H9 (cell line): ENCODE measurements at regions not wholly inside any gene's neighbourhood (a gene's known extent, or its start where the extent isn't known, plus 50 kb on each side); places are given as distances from the start of the nearest gene placed in this dataset.

Experiments used
- DNase-seq: peaks from one replicate; pipeline ENCODE4 v3.0.0-alpha.2; 2017
- H2AFZ ChIP-seq: one replicate; pipeline ENCODE4 v1.6.1; 2013; ENCODE audit warnings: mild to moderate bottlenecking, low read length, control low read depth, moderate library complexity
- H2AK5ac ChIP-seq: 2 replicates; pipeline ENCODE4 v1.6.1; 2013; ENCODE audit warnings: low read length, control low read depth, mixed read lengths; ENCODE audit not compliant: insufficient read length
- H2BK120ac ChIP-seq: one replicate; pipeline ENCODE4 v1.6.1; 2013; ENCODE audit warnings: low read depth, mild to moderate bottlenecking, low read length, control low read depth, inconsistent platforms; ENCODE audit not compliant: poor library complexity, severe bottlenecking
- H2BK12ac ChIP-seq: 2 replicates; pipeline ENCODE4 v1.6.1; 2013; ENCODE audit warnings: low read length, control low read depth, mixed read lengths, low read depth; ENCODE audit not compliant: insufficient read length
- H2BK15ac ChIP-seq: 2 replicates; pipeline ENCODE4 v1.6.1; 2013; ENCODE audit warnings: low read depth, low read length, control low read depth
- H2BK20ac ChIP-seq: one replicate; pipeline ENCODE4 v1.6.1; 2013; ENCODE audit warnings: low read depth, mild to moderate bottlenecking, low read length, control low read depth, inconsistent platforms; ENCODE audit not compliant: poor library complexity, severe bottlenecking
- H2BK5ac ChIP-seq: 2 replicates; pipeline ENCODE4 v1.6.1; 2013; ENCODE audit warnings: low read length, control low read depth, mixed read lengths; ENCODE audit not compliant: insufficient read length
- H3K14ac ChIP-seq: 2 replicates; pipeline ENCODE4 v1.6.1; 2013; ENCODE audit warnings: low read length, control low read depth; ENCODE audit not compliant: insufficient read depth
- H3K18ac ChIP-seq: 2 replicates; pipeline ENCODE4 v1.6.1; 2013; ENCODE audit warnings: low read depth, mild to moderate bottlenecking, mixed read lengths, low read length, control low read depth; ENCODE audit not compliant: insufficient read length
- H3K23ac ChIP-seq: 2 replicates; pipeline ENCODE4 v1.6.1; 2013; ENCODE audit warnings: low read length, control low read depth, mixed read lengths, low read depth; ENCODE audit not compliant: insufficient read length
- H3K23me2 ChIP-seq: 2 replicates; pipeline ENCODE4 v1.6.1; 2013; ENCODE audit warnings: low read depth, mild to moderate bottlenecking, mixed read lengths, low read length, control low read depth; ENCODE audit not compliant: insufficient read length, poor library complexity, severe bottlenecking
- H3K27ac ChIP-seq: 2 replicates; pipeline ENCODE4 v1.5.1; 2013; ENCODE audit warnings: low read length, control low read depth, mixed read lengths, low read depth; ENCODE audit not compliant: insufficient read length
- H3K27me3 ChIP-seq: 2 replicates; pipeline ENCODE4 v1.6.1; 2013; ENCODE audit warnings: low read length, control low read depth, inconsistent platforms; ENCODE audit not compliant: insufficient read depth
- H3K4ac ChIP-seq: 2 replicates; pipeline ENCODE4 v1.6.1; 2013; ENCODE audit warnings: low read depth, mild to moderate bottlenecking, control low read depth, inconsistent platforms, low read length, moderate library complexity
- H3K4me1 ChIP-seq: 2 replicates; pipeline ENCODE4 v1.6.1; 2013; ENCODE audit warnings: low read length, control low read depth, inconsistent platforms; ENCODE audit not compliant: insufficient read depth
- H3K4me2 ChIP-seq: 2 replicates; pipeline ENCODE4 v1.6.1; 2013; ENCODE audit warnings: low read length, control low read depth, mixed read lengths; ENCODE audit not compliant: insufficient read length, insufficient read depth
- H3K56ac ChIP-seq: 2 replicates; pipeline ENCODE4 v1.6.1; 2013; ENCODE audit warnings: low read depth, mild to moderate bottlenecking, mixed read lengths, low read length, control low read depth; ENCODE audit not compliant: insufficient read length
- H3K79me1 ChIP-seq: 2 replicates; pipeline ENCODE4 v1.6.1; 2013; ENCODE audit warnings: low read depth, mild to moderate bottlenecking, moderate library complexity, low read length, control low read depth, inconsistent platforms; ENCODE audit not compliant: insufficient read depth, poor library complexity, severe bottlenecking
- H3K79me2 ChIP-seq: 2 replicates; pipeline ENCODE4 v1.6.1; 2013; ENCODE audit warnings: low read length, control low read depth, inconsistent platforms; ENCODE audit not compliant: insufficient read depth
- H3K9ac ChIP-seq: 2 replicates; pipeline ENCODE4 v1.6.1; 2013; ENCODE audit warnings: low read length, control low read depth, mixed read lengths; ENCODE audit not compliant: insufficient read length; ENCODE audit errors: extremely low read depth
- H3K9me3 ChIP-seq: one replicate; pipeline ENCODE4 v1.6.1; 2013; ENCODE audit warnings: low read depth, low read length, inconsistent platforms; ENCODE audit not compliant: control insufficient read depth
- H3T11ph ChIP-seq: one replicate; pipeline ENCODE4 v1.6.1; 2013; ENCODE audit warnings: mild to moderate bottlenecking, low read length, control low read depth, inconsistent platforms
- H4K20me1 ChIP-seq: one replicate; pipeline ENCODE4 v1.6.1; 2013; ENCODE audit not compliant: control insufficient read depth, insufficient read length, insufficient read depth
- H4K5ac ChIP-seq: 2 replicates; pipeline ENCODE4 v1.6.1; 2013; ENCODE audit warnings: low read depth, mild to moderate bottlenecking, mixed read lengths, low read length, control low read depth; ENCODE audit not compliant: insufficient read length
- H4K8ac ChIP-seq: replicated peaks from 2 replicates; pipeline ENCODE4 v1.6.1; 2013; ENCODE audit warnings: low read length, control low read depth, mixed read lengths, low read depth; ENCODE audit not compliant: insufficient read length
- H4K91ac ChIP-seq: 2 replicates; pipeline ENCODE4 v1.6.1; 2013; ENCODE audit warnings: low read depth, mild to moderate bottlenecking, moderate library complexity, mixed read lengths, low read length, control low read depth; ENCODE audit not compliant: insufficient read length
- H3K27ac Mint-ChIP-seq, 3 experiments: 2 replicates in 2 of 3; 3 replicates in 1 of 3; pipeline ENCODE4 v1.8.0; 2020 to 2021; ENCODE audit warnings: mixed read lengths in 3 of 3, mild to moderate bottlenecking in 1 of 3, moderate library complexity in 1 of 3
- H3K27me3 Mint-ChIP-seq: 2 replicates; pipeline ENCODE4 v1.8.0; 2021; ENCODE audit warnings: low read depth, mild to moderate bottlenecking, moderate library complexity, mixed read lengths
- H3K36me3 Mint-ChIP-seq, 3 experiments: 2 replicates in 2 of 3; 3 replicates in 1 of 3; pipeline ENCODE4 v1.8.0; 2020 to 2021; ENCODE audit warnings: low read depth in 3 of 3, mixed read lengths in 3 of 3; ENCODE audit not compliant: insufficient read depth in 1 of 3
- H3K4me1 Mint-ChIP-seq, 2 experiments: 2 replicates each; pipeline ENCODE4 v1.8.0; 2020; ENCODE audit warnings: mixed read lengths in 2 of 2
- H3K4me3 Mint-ChIP-seq, 2 experiments: 2 replicates in 1 of 2; 3 replicates in 1 of 2; pipeline ENCODE4 v1.8.0; 2020 to 2021; ENCODE audit warnings: mild to moderate bottlenecking in 2 of 2, mixed read lengths in 2 of 2, moderate library complexity in 1 of 2
- H3K9me3 Mint-ChIP-seq, 2 experiments: 2 replicates in 1 of 2; 3 replicates in 1 of 2; pipeline ENCODE4 v1.8.0; 2020; ENCODE audit warnings: mild to moderate bottlenecking in 2 of 2, mixed read lengths in 2 of 2, moderate library complexity in 1 of 2
- CTCF ChIP-seq: fragments of 200-600 bp; sonication (generic); conservative IDR thresholded peaks from 3 replicates; pipeline ENCODE4 v1.8.0; 2021; ENCODE audit warnings: antibody characterized with exemption, mild to moderate bottlenecking
- WGBS: extraction: QIAGEN DNeasy Blood & Tissue Kit; methylation state at CpG from one replicate; pipeline ENCODE4 v1.1.7; 2013; ENCODE audit warnings: missing lambda C conversion rate, low lambda C conversion rate, mixed read lengths; ENCODE audit not compliant: insufficient read length; ENCODE audit errors: extremely low coverage; 5-methylcytosine and 5-hydroxymethylcytosine counted together

DNA sequence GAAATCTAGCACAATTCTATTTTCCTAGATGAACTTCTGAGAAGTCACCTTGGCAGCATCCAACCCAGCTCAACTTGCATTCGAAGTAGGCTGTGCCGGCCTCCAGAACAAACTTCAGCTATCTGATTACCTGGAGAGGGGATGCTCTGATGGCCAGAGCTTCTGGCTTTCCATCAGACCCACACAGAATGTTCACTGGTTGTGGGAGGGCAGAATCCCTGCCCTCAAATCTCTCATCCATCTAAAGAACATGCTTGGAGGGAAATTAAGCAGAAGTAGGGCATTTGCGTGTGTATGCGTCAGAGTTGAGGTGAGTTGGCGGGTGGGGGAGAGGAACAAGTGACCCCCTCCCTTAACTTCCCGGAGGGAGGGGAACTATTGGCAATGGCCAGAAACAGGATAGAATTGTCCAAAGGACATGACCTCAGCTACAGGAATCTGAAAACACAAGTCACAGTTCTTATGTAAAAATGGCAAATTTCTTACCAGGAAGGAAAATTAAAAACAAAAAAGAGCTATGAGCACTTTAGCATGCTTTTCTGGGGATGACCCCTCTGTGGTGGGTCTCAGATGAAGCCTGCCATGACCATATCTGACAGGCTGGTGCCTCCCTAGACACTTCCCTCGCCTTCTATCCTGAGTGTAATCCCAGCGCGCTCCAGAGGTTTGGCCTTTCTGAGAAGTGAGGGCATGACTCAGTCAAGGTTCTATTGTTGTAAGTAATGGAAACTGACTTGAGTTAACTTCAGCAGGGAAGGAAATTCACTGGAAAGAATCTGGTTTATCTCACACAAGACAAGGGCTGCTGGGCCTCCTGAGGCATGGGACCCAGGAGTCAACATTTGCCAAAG lies 278.8 kb downstream of the RPS24 start:
- Mint-ChIP-seq H3K4me3 (no peak overlapping the region), H3K9me3 (no peaks in the 10 kb centered on the region; a peak in 2 of 5 replicates), H3K36me3 (no peaks in the 10 kb centered on the region), H3K4me1 (peaks cover 16% of the 10 kb centered on the region in 2 experiments), H3K27me3 (peaks cover 4% of the 10 kb centered on the region), H3K27ac (no peak overlapping the region)
- H3K23ac ChIP-seq, result no peak overlapping the region
- no peaks in the 10 kb centered on the region for H3K23me2 ChIP-seq
- H2AK5ac ChIP-seq, result no peak overlapping the region
- H2BK5ac ChIP-seq, result no peak overlapping the region
- H3K9ac ChIP-seq, result no peak overlapping the region
- H3K4me1 ChIP-seq, result peaks cover 4% of the 10 kb centered on the region; the same call in 1 of the 2 replicates
- H3T11ph ChIP-seq, result no peak overlapping the region
- no peaks in the 10 kb centered on the region for H4K20me1 ChIP-seq
- no peak overlapping the region for H3K27ac ChIP-seq
- no peak overlapping the region for H4K8ac ChIP-seq
- no peak overlapping the region for H2BK12ac ChIP-seq
- no peaks in the 10 kb centered on the region for H3K9me3 ChIP-seq
- WGBS, result no CpG with 5 or more reads among the region's 9 CpGs
- H2BK120ac ChIP-seq, result no peak overlapping the region
- peak; percentile 14 for DNase-seq
- no peak overlapping the region for H2BK20ac ChIP-seq
- H3K79me2 ChIP-seq, result 0 out of 2 replicates have a peak, but pooled peaks cover 2% of the 10 kb centered on the region
- no peak overlapping the region for H3K18ac ChIP-seq
- H4K91ac ChIP-seq, result no peak overlapping the region
- H3K14ac ChIP-seq, result no peak overlapping the region
- TF ChIP-seq CTCF, result no peak
- H3K56ac ChIP-seq, result no peak overlapping the region
- H2AFZ ChIP-seq, result no peak overlapping the region
- H3K79me1 ChIP-seq, result no peaks in the 10 kb centered on the region
- H3K4ac ChIP-seq, result no peak overlapping the region
- no peak overlapping the region for H3K4me2 ChIP-seq
- H3K27me3 ChIP-seq, result no peaks in the 10 kb centered on the region
- no peak overlapping the region for H4K5ac ChIP-seq
- no peak overlapping the region for H2BK15ac ChIP-seq
